Neural cell (in vitro differentiated cells): ENCODE measurements at regions not wholly inside any gene's neighbourhood (a gene's known extent, or its start where the extent isn't known, plus 50 kb on each side); places are given as distances from the start of the nearest gene placed in this dataset.

ENCODE experiments used
- H2AFZ ChIP-seq: fragments of 200-600, 300-800 bp; sonication (generic), shearing (Covaris generic); 2 replicates; pipeline ENCODE4 v1.6.0; 2014; ENCODE audit warnings: low read depth, mild to moderate bottlenecking, antibody characterized with exemption, low read length, moderate library complexity
- H3F3A ChIP-seq: fragments of 200-600 bp; shearing (Covaris generic); 2 replicates; pipeline ENCODE4 v1.6.1; 2016; ENCODE audit warnings: mild to moderate bottlenecking, moderate library complexity, mixed read lengths, antibody characterized with exemption, low read length; ENCODE audit not compliant: insufficient read depth, poor library complexity, severe bottlenecking
- H3K27ac ChIP-seq: fragments of 200-600, 300-800 bp; sonication (generic), shearing (Covaris generic); 2 replicates; pipeline ENCODE4 v1.5.1; 2014; ENCODE audit warnings: mild to moderate bottlenecking, low read length, moderate library complexity
- H3K27me3 ChIP-seq: fragments of 300-800, 200-600 bp; sonication (generic), shearing (Covaris generic); 2 replicates; pipeline ENCODE4 v1.6.0; 2014; ENCODE audit warnings: mild to moderate bottlenecking, low read depth, low read length, moderate library complexity; ENCODE audit not compliant: insufficient read depth
- H3K36me3 ChIP-seq: fragments of 300-800, 200-600 bp; sonication (generic), shearing (Covaris generic); 2 replicates; pipeline ENCODE4 v1.5.1; 2014; ENCODE audit warnings: mild to moderate bottlenecking, antibody characterized with exemption, low read length, moderate library complexity; ENCODE audit not compliant: insufficient read depth
- H3K4me2 ChIP-seq: fragments of 300-800, 200-600 bp; sonication (generic), shearing (Covaris generic); 2 replicates; pipeline ENCODE4 v1.6.0; 2014; ENCODE audit warnings: mild to moderate bottlenecking, low read length
- H3K4me3 ChIP-seq: fragments of 300-800, 200-600 bp; sonication (generic), shearing (Covaris generic); 2 replicates; pipeline ENCODE4 v1.5.1; 2014; ENCODE audit warnings: mild to moderate bottlenecking, low read length, moderate library complexity
- H3K79me2 ChIP-seq: fragments of 200-600 bp; shearing (Covaris generic); replicated peaks from 2 replicates; pipeline ENCODE4 v1.6.0; 2014; ENCODE audit warnings: mild to moderate bottlenecking, low read length, moderate library complexity; ENCODE audit not compliant: insufficient read depth
- H3K9ac ChIP-seq: fragments of 300-800, 200-600 bp; sonication (generic), shearing (Covaris generic); 2 replicates; pipeline ENCODE4 v1.6.1; 2016; ENCODE audit warnings: mild to moderate bottlenecking, low read length, mixed read lengths
- H3K9me2 ChIP-seq: fragments of 200-600 bp; shearing (Covaris generic); 2 replicates; pipeline ENCODE4 v1.6.1; 2016; ENCODE audit warnings: mild to moderate bottlenecking, low read length, mixed read lengths; ENCODE audit not compliant: insufficient read depth
- H3K9me3 ChIP-seq: fragments of 200-600, 300-800 bp; sonication (generic), shearing (Covaris generic); 2 replicates; pipeline ENCODE4 v1.6.1; 2016; ENCODE audit warnings: mild to moderate bottlenecking, mixed run types, low read length, moderate library complexity, mixed read lengths
- H4K20me1 ChIP-seq: fragments of 200-600 bp; shearing (Covaris generic); 2 replicates; pipeline ENCODE4 v1.6.1; 2016; ENCODE audit warnings: mild to moderate bottlenecking, mixed run types; ENCODE audit not compliant: insufficient read depth
- CTCF ChIP-seq: fragments of 450-650 bp; IDR thresholded peaks from 2 replicates; pipeline ENCODE4 v1.5.1; 2014; ENCODE audit warnings: antibody characterized with exemption, mild to moderate bottlenecking, moderate library complexity; ENCODE audit not compliant: poor library complexity, severe bottlenecking
- EP300 ChIP-seq: fragments of 450-650 bp; conservative IDR thresholded peaks from 2 replicates; pipeline ENCODE4 v1.6.1; 2014; ENCODE audit warnings: antibody characterized with exemption, mild to moderate bottlenecking, moderate library complexity; ENCODE audit not compliant: poor library complexity, severe bottlenecking
- EZH2 ChIP-seq: fragments of 200-600, 300-800 bp; shearing (Covaris generic), sonication (generic); IDR thresholded peaks from 2 replicates; pipeline ENCODE4 v1.6.1; 2014; ENCODE audit warnings: antibody characterized with exemption, low read length, borderline replicate concordance, mild to moderate bottlenecking; ENCODE audit not compliant: insufficient read depth, poor library complexity, severe bottlenecking
- MXI1 ChIP-seq: fragments of 450-650 bp; conservative IDR thresholded peaks from 2 replicates; pipeline ENCODE4 v1.6.1; 2014; ENCODE audit warnings: antibody characterized with exemption, mild to moderate bottlenecking; ENCODE audit not compliant: poor library complexity, severe bottlenecking
- POLR2AphosphoS5 ChIP-seq: IDR thresholded peaks from 2 replicates; pipeline ENCODE4 v1.6.1; 2012
- RAD21 ChIP-seq: fragments of 450-650 bp; conservative IDR thresholded peaks from 2 replicates; pipeline ENCODE4 v1.6.1; 2014; ENCODE audit warnings: antibody characterized with exemption, mild to moderate bottlenecking, moderate library complexity
- REST ChIP-seq: IDR thresholded peaks from 2 replicates; pipeline ENCODE4 v1.6.1; 2012; ENCODE audit warnings: borderline replicate concordance
- SMC3 ChIP-seq: fragments of 450-650 bp; conservative IDR thresholded peaks from 2 replicates; pipeline ENCODE4 v1.6.1; 2014; ENCODE audit warnings: antibody characterized with exemption, mild to moderate bottlenecking, moderate library complexity; ENCODE audit not compliant: poor library complexity
- TAF1 ChIP-seq: IDR thresholded peaks from 2 replicates; pipeline ENCODE4 v1.6.1; 2012; ENCODE audit warnings: low read depth

- Histone ChIP-seq H2AFZ (no peak overlapping the region), H3K27me3 (no peaks in the 10 kb centered on the region), H3K9me2 (no peaks in the 10 kb centered on the region), H4K20me1 (no peaks in the 10 kb centered on the region), H3K79me2 (no peaks in the 10 kb centered on the region), H3K27ac (no peak overlapping the region), H3K9me3 (no peaks in the 10 kb centered on the region), H3F3A (no peaks in the 10 kb centered on the region), H3K36me3 (no peaks in the 10 kb centered on the region), H3K4me2 (no peak overlapping the region), H3K9ac (no peak overlapping the region), H3K4me3 (no peak overlapping the region)
- TF ChIP-seq EZH2 (no peak), EP300 (no peak), REST (no peak), TAF1 (no peak)
Observed at GRCh38 chr7:13447637-13448036, 541.8 kb downstream of the ETV1 start.

- H3K79me2 ChIP-seq, result no peaks in the 10 kb centered on the region
- H3K27ac ChIP-seq, result no peak overlapping the region
- H2AFZ ChIP-seq, result no peak overlapping the region
- no peaks in the 10 kb centered on the region for H3K36me3 ChIP-seq
- no peak overlapping the region for H3K4me2 ChIP-seq
- no peaks in the 10 kb centered on the region for H3K27me3 ChIP-seq
- H4K20me1 ChIP-seq, result no peaks in the 10 kb centered on the region
- H3K9ac ChIP-seq, result no peak overlapping the region
- no peaks in the 10 kb centered on the region for H3K9me3 ChIP-seq
- no peaks in the 10 kb centered on the region for H3K9me2 ChIP-seq
- H3F3A ChIP-seq, result no peaks in the 10 kb centered on the region
- no peak overlapping the region for H3K4me3 ChIP-seq
- no peak for TF ChIP-seq SMC3
- TF ChIP-seq POLR2AphosphoS5, result no peak
- TF ChIP-seq TAF1, result no peak
- no peak for TF ChIP-seq CTCF
- TF ChIP-seq EP300, result no peak
- no peak for TF ChIP-seq EZH2
- TF ChIP-seq REST, result no peak
- TF ChIP-seq RAD21, result no peak
- no peak for TF ChIP-seq MXI1
Observed at GRCh38 chr7:13448243-13448642, 541.2 kb downstream of the ETV1 start.
